HEK293T (cell line): ENCODE measurements at regions not wholly inside any gene's neighbourhood (a gene's known extent, or its start where the extent isn't known, plus 50 kb on each side); places are given as distances from the start of the nearest gene placed in this dataset.
"Not testable (repeated sequence)": the region's sequence is repeated elsewhere in the genome, so short reads cannot be mapped to it uniquely, and the experiment has no call there.

Source experiments
- CTCF ChIA-PET: fragments of 350-600 bp; formaldehyde crosslinking; extraction: SDS; loops from one replicate; lab custom pipeline; 2021; ENCODE audit warnings: antibody characterized with exemption, inconsistent platforms; lab: Yijun Ruan, JAX
- POLR2A ChIA-PET: fragments of 350-600 bp; formaldehyde crosslinking; extraction: SDS; loops from one replicate; lab custom pipeline; 2020; ENCODE audit warnings: antibody characterized with exemption, inconsistent platforms; lab: Yijun Ruan, JAX
- DNase-seq: peaks from one replicate; pipeline ENCODE4 v3.0.0; 2012; ENCODE audit warnings: mixed read lengths; ENCODE audit errors: extremely low spot score
- ARNT ChIP-seq: fragments of 450-650 bp; IDR thresholded peaks from 2 replicates; pipeline ENCODE4 v1.6.1; 2017; ENCODE audit warnings: mild to moderate bottlenecking
- BHLHE40 ChIP-seq: fragments of 450-650 bp; IDR thresholded peaks from 2 replicates; pipeline ENCODE4 v1.6.1; 2016; ENCODE audit warnings: mild to moderate bottlenecking, moderate library complexity, borderline replicate concordance
- CTBP1 ChIP-seq: fragments of 450-650 bp; IDR thresholded peaks from 2 replicates; pipeline ENCODE4 v1.6.1; 2016; ENCODE audit warnings: borderline replicate concordance
- ELF4 ChIP-seq: fragments of 450-650 bp; IDR thresholded peaks from 2 replicates; pipeline ENCODE4 v1.6.1; 2017; ENCODE audit warnings: antibody characterized with exemption
- FOXA1 ChIP-seq: fragments of 450-650 bp; IDR thresholded peaks from 2 replicates; pipeline ENCODE4 v1.6.1; 2016; ENCODE audit warnings: mild to moderate bottlenecking
- FOXK2 ChIP-seq: fragments of 450-650 bp; IDR thresholded peaks from 2 replicates; pipeline ENCODE4 v1.6.1; 2016; ENCODE audit warnings: mild to moderate bottlenecking
- FOXM1 ChIP-seq: fragments of 450-650 bp; IDR thresholded peaks from 2 replicates; pipeline ENCODE4 v1.6.1; 2017; ENCODE audit warnings: mild to moderate bottlenecking, borderline replicate concordance
- HDGF ChIP-seq: fragments of 450-650 bp; IDR thresholded peaks from 2 replicates; pipeline ENCODE4 v1.6.1; 2017; ENCODE audit warnings: antibody characterized with exemption, borderline replicate concordance
- L3MBTL2 ChIP-seq: fragments of 450-650 bp; conservative IDR thresholded peaks from 2 replicates; pipeline ENCODE4 v1.6.1; 2016; ENCODE audit warnings: mild to moderate bottlenecking
- LEF1 ChIP-seq: fragments of 450-650 bp; IDR thresholded peaks from 2 replicates; pipeline ENCODE4 v1.6.1; 2017; ENCODE audit warnings: mild to moderate bottlenecking, borderline replicate concordance
- NFRKB ChIP-seq: fragments of 450-650 bp; IDR thresholded peaks from 2 replicates; pipeline ENCODE4 v1.6.1; 2016; ENCODE audit warnings: mild to moderate bottlenecking, moderate library complexity
- SP1 ChIP-seq: fragments of 450-650 bp; IDR thresholded peaks from 2 replicates; pipeline ENCODE4 v1.6.1; 2017
- SUZ12 ChIP-seq: fragments of 450-650 bp; IDR thresholded peaks from 2 replicates; pipeline ENCODE4 v1.6.1; 2016; ENCODE audit warnings: mild to moderate bottlenecking
- TARDBP ChIP-seq: fragments of 450-650 bp; IDR thresholded peaks from 2 replicates; pipeline ENCODE4 v1.6.1; 2016
- ZNF384 ChIP-seq: fragments of 450-650 bp; IDR thresholded peaks from 2 replicates; pipeline ENCODE4 v1.6.1; 2016
- TF ChIP-seq, protein P1 (sequence below): fragments of 450-650 bp; IDR thresholded peaks from 2 replicates; pipeline ENCODE4 v1.6.1; 2016

DNA sequence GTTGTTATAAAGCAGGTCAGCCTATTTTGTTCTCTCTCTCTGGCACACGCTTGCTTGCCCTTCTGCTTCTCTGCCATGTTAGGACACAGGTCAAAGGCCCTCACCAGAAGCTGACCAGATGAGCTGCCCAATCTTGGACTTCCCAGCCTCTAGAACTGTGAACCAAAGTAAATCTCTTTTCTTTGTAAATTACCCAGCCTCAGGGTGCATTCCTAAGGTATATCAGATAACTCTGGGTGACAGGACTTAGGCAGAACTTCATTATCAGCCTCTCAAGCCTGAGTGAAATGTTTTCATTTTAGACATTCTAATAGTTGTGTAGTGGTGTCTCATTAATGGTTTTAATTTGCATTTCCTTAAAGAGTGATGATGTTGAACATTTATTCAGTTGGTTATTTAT is 124.3 kb downstream of the CDRT15L2 start:
- DNase-seq = no peak
- no peak for TF ChIP-seq LEF1
- POLR2A ChIA-PET = no interaction called here
- CTCF ChIA-PET = no interaction called here

GRCh38 chr17:20705186-20705585 is 125.7 kb downstream of the CDRT15L2 start:
- DNase-seq, CTCF ChIA-PET, POLR2A ChIA-PET: not testable (repeated sequence)

DNA sequence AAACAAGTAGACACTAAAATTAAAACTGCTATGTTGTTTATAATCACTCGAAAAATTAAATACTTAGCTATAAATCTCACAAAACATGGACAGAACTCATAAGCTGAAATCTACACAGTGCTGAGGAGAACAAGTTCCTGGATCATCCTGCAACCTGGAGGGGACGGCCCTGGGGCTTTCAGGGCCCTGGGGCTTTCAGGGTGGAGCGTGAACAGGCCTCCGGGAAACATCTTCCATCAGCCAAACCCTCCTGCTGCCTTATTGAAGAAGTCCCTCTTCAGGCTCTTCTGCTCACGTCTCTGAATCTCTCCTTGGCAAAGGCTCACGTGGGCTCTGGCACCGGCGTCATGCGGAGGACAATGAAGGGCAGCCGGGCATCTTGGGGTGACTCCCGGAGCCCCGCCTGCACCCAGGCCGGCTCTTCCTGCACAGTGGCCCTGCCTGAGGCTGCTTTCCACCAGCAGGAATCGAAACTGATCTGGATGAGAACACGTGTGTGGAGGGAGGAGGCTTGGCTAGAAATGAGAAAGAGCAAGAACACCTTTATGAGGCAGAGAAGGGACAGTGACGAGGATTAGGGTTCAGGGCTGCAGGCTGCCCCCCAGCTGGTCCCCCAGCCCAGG is 127.3 kb downstream of the CDRT15L2 start:
- CTCF ChIA-PET = no interaction called here
- TF ChIP-seq SP1 (no peak), FOXK2 (no peak), ARNT (no peak), L3MBTL2 (no peak), SUZ12 (no peak), ELF4 (no peak), BHLHE40 (no peak), ZNF384 (no peak), LEF1 (no peak), FOXA1 (no peak), NFRKB (no peak), FOXM1 (no peak), CTBP1 (no peak), TARDBP (no peak)
- TF ChIP-seq, protein P1, sequence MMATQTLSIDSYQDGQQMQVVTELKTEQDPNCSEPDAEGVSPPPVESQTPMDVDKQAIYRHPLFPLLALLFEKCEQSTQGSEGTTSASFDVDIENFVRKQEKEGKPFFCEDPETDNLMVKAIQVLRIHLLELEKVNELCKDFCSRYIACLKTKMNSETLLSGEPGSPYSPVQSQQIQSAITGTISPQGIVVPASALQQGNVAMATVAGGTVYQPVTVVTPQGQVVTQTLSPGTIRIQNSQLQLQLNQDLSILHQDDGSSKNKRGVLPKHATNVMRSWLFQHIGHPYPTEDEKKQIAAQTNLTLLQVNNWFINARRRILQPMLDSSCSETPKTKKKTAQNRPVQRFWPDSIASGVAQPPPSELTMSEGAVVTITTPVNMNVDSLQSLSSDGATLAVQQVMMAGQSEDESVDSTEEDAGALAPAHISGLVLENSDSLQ = no peak
- POLR2A ChIA-PET = no interaction called here
- DNase-seq = no peak

DNA sequence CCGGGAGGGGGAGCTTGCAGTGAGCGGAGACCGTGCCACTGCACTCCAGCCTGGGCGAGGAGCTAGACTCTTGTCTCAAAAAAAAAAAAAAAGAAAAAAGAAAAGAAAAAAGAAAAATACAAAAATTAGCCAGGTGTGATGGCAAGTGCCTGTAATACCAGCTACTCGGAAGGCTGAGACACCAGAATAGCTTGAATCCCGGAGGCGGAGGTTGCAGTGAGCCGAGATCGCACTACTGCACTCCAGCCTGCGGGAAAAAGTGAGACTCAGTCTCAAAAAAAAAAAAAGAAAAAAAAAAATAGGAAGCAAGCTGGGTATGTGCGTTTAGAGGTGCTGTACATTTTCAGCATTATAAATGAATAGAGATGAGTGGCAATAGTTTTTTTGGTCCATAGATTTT is 129.3 kb downstream of the CDRT15L2 start:
- POLR2A ChIA-PET, CTCF ChIA-PET, DNase-seq: not testable (repeated sequence)
- 0 out of 2 replicates have a peak, but pooled peaks have one; percentile 35 for TF ChIP-seq ZNF384

- DNase-seq, CTCF ChIA-PET, POLR2A ChIA-PET: not testable (repeated sequence)
Observed at GRCh38 chr17:20716481-20716880, 137.0 kb downstream of the CDRT15L2 start.

GRCh38 chr17:20721171-20721570 is 141.6 kb downstream of the CDRT15L2 start:
- DNase-seq = no peak
- TF ChIP-seq CTBP1 (no peak), ELF4 (no peak), ZNF384 (no peak), FOXA1 (no peak), TARDBP (no peak), SP1 (no peak), BHLHE40 (no peak), FOXK2 (no peak), SUZ12 (no peak), LEF1 (no peak), NFRKB (no peak), FOXM1 (no peak), ARNT (no peak), L3MBTL2 (no peak), HDGF (no peak)
- TF ChIP-seq, protein P1 = no peak
- POLR2A ChIA-PET = no interaction called here
- CTCF ChIA-PET = no interaction called here

GRCh38 chr17:20724391-20724790 is 144.9 kb downstream of the CDRT15L2 start:
- POLR2A ChIA-PET, CTCF ChIA-PET: not testable (repeated sequence)

GRCh38 chr17:20727201-20727600 is 147.7 kb downstream of the CDRT15L2 start:
- CTCF ChIA-PET, DNase-seq, POLR2A ChIA-PET: not testable (repeated sequence)

More at GRCh38 chr17:20724391-20724790, 144.9 kb downstream of the CDRT15L2 start:
- not testable (repeated sequence) for DNase-seq

GRCh38 chr17:20728181-20728580 is 148.7 kb downstream of the CDRT15L2 start:
- POLR2A ChIA-PET = no interaction called here
- DNase-seq = no peak
- CTCF ChIA-PET = no interaction called here
- TF ChIP-seq BHLHE40 (no peak), CTBP1 (no peak), FOXK2 (no peak), ELF4 (no peak)

- POLR2A ChIA-PET, DNase-seq, CTCF ChIA-PET: not testable (repeated sequence)
Observed at GRCh38 chr17:20731131-20731530, 151.6 kb downstream of the CDRT15L2 start.
